ENCODE measurements at regions not wholly inside any gene's neighbourhood (a gene's known extent, or its start where the extent isn't known, plus 50 kb on each side); places are given as distances from the start of the nearest gene placed in this dataset.

DNA sequence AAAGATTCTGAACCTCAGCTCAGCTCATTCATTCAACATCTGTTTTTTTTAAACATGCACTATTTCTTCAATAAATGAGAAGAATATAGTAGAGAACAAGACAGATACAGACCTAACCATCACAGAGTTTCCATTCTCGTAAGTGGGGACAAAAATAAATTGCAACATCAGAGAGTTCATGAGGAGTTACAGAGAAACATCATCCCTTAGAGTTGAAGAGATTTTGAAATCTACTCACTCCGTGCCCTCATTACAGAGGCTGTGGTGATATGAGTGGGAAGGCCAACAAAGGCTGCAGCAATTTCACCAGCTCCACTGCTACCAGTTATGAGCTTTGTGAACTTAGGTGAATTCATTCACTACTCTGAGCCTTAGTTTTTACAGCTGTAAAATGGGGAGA lies 399.3 kb downstream of the BCL11A start:
- TF ChIP-seq, protein P1, sequence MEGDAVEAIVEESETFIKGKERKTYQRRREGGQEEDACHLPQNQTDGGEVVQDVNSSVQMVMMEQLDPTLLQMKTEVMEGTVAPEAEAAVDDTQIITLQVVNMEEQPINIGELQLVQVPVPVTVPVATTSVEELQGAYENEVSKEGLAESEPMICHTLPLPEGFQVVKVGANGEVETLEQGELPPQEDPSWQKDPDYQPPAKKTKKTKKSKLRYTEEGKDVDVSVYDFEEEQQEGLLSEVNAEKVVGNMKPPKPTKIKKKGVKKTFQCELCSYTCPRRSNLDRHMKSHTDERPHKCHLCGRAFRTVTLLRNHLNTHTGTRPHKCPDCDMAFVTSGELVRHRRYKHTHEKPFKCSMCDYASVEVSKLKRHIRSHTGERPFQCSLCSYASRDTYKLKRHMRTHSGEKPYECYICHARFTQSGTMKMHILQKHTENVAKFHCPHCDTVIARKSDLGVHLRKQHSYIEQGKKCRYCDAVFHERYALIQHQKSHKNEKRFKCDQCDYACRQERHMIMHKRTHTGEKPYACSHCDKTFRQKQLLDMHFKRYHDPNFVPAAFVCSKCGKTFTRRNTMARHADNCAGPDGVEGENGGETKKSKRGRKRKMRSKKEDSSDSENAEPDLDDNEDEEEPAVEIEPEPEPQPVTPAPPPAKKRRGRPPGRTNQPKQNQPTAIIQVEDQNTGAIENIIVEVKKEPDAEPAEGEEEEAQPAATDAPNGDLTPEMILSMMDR (IDR thresholded peaks at IDR 0.05; ENCODE audit: control insufficient read depth, extremely low read depth, insufficient read depth), result no peak
- no peak for DNase-seq (ENCODE audit: low read depth)
- H3K4me3 ChIP-seq (ENCODE audit: low read depth, low read length), result no peak overlapping the region

GRCh38 chr2:60152226-60152833 lies 401.1 kb downstream of the BCL11A start:
- no peak for DNase-seq (ENCODE audit: low read depth)
- TF ChIP-seq, protein P1 (IDR thresholded peaks at IDR 0.05; ENCODE audit: control insufficient read depth, extremely low read depth, insufficient read depth), result peak; percentile 56
- H3K4me3 ChIP-seq (ENCODE audit: low read depth, low read length), result no peak overlapping the region

DNA sequence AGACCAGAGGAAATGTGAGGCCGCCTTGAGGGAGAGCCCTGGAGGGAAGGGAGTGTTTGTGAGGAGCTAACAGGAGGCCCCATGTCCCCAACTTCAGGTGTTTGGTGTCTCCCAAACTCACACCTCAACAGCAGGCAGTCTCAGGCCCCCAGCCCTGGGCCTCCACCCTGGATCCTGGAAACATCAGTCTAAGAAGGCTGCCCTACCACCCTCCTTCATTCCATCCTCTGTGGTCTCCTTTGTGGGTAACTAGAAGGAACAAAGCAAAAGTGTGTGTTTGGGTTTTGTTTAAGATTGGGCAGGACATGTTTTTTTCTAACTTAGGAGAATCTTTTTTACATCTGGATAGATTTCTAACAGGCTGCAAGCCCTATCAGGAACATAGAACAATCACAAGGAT lies 404.3 kb downstream of the BCL11A start:
- no peak overlapping the region for H3K4me3 ChIP-seq (ENCODE audit: low read depth, low read length)
- DNase-seq (ENCODE audit: low read depth), result no peak
- TF ChIP-seq, protein P1 (IDR thresholded peaks at IDR 0.05; ENCODE audit: control insufficient read depth, extremely low read depth, insufficient read depth), result no peak

DNA sequence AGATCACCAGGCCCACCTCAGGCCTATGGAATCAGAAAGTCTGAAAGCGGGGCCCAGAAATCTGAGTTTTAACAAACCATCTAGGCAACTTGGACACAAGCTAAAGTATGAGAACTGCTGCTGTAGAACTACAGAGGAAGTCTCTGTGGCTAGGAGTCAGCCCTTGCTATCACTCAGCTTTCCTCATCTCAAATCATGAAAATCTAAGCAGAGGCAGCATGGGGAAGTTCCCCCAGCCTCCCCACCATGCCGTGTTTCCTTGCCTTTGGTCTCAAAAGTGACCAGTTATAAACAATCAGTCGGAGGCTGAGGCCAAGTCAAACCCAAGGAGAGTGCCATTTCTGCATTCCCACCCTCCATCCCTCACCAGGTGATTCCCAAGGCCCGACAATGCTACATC lies 404.7 kb downstream of the BCL11A start:
- TF ChIP-seq, protein P1 (IDR thresholded peaks at IDR 0.05; ENCODE audit: control insufficient read depth, extremely low read depth, insufficient read depth), result no peak
- H3K4me3 ChIP-seq (ENCODE audit: low read depth, low read length), result no peak overlapping the region
- no peak for DNase-seq (ENCODE audit: low read depth)

DNA sequence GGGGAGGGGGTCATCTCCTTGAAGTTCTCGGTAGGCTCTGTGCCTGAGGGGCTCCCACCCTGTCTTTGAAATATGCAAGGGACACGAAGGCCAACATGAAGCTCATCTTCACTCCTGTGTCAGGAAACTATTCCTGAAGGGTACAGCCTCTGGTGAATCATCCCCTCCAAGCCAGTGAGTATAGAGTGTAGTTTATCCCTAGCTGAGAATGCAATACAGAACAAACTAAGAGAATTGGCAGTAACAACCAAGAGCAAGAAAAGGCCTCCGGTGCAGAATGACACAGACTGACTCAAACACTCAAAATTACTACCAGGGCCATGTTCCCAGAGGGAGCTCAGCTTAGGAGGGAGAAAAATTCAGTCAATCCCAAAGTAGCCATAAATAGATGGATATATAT lies 413.3 kb downstream of the BCL11A start:
- no peak overlapping the region for H3K4me3 ChIP-seq (ENCODE audit: low read depth, low read length)
- no peak for DNase-seq (ENCODE audit: low read depth)
- TF ChIP-seq, protein P1 (IDR thresholded peaks at IDR 0.05; ENCODE audit: control insufficient read depth, extremely low read depth, insufficient read depth), result no peak

DNA sequence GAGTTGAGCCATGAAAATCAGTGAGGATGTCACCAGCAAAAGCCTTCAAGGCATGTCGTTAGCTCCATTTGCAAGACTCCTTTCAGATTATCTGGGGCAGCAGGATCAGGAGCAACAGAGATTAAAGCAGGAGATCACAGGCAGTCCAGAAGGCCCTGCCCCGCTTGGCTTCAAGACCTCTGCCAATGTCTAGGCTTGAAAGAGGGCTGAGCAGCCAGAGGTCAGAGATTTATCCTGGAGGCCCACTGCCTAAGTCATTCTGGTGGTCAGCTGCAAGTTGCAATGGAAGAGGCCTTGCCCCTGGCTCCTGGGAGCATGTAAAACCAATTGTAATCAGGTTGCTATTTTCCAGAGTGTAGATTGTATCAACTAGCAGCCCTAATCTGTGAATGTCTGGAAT lies 416.5 kb downstream of the BCL11A start:
- no peak overlapping the region for H3K4me3 ChIP-seq (ENCODE audit: low read depth, low read length)
- TF ChIP-seq, protein P1 (IDR thresholded peaks at IDR 0.05; ENCODE audit: control insufficient read depth, extremely low read depth, insufficient read depth), result no peak
- DNase-seq (ENCODE audit: low read depth), result no peak

- TF ChIP-seq, protein P1 (IDR thresholded peaks at IDR 0.05; ENCODE audit: control insufficient read depth, extremely low read depth, insufficient read depth), result no peak
Observed at GRCh38 chr2:60127191-60127590, 426.3 kb downstream of the BCL11A start.

More at GRCh38 chr2:60127191-60127590, 426.3 kb downstream of the BCL11A start:
- no peak overlapping the region for H3K4me3 ChIP-seq (ENCODE audit: low read depth, low read length)
- no peak for DNase-seq (ENCODE audit: low read depth)
